H1 (cell line): ENCODE measurements at regions not wholly inside any gene's neighbourhood (a gene's known extent, or its start where the extent isn't known, plus 50 kb on each side); places are given as distances from the start of the nearest gene placed in this dataset.

Source experiments
- E2F6 ChIP-seq: IDR thresholded peaks from 2 replicates; pipeline ENCODE4 v1.6.1; 2012; ENCODE audit warnings: inconsistent platforms
- GABPA ChIP-seq: IDR thresholded peaks from 2 replicates; pipeline ENCODE4 v1.6.1; 2011; ENCODE audit warnings: mild to moderate bottlenecking, low read length, moderate library complexity, borderline replicate concordance; ENCODE audit not compliant: insufficient read depth
- GTF2F1 ChIP-seq: IDR thresholded peaks from 2 replicates; pipeline ENCODE4 v1.6.1; 2012; ENCODE audit warnings: low read depth, low read length, improper control_type of control experiment, borderline replicate concordance
- SIX5 ChIP-seq: IDR thresholded peaks from 2 replicates; pipeline ENCODE4 v1.6.1; 2011; ENCODE audit warnings: mild to moderate bottlenecking, low read depth, low read length
- SP1 ChIP-seq: IDR thresholded peaks from 2 replicates; pipeline ENCODE4 v1.6.1; 2011; ENCODE audit warnings: low read depth, low read length
- TCF12 ChIP-seq: IDR thresholded peaks from 2 replicates; pipeline ENCODE4 v1.6.1; 2011; ENCODE audit warnings: low read depth, mild to moderate bottlenecking, low read length
- USF2 ChIP-seq: IDR thresholded peaks from 2 replicates; pipeline ENCODE4 v1.6.1; 2011; ENCODE audit warnings: low read length, improper control_type of control experiment

DNA sequence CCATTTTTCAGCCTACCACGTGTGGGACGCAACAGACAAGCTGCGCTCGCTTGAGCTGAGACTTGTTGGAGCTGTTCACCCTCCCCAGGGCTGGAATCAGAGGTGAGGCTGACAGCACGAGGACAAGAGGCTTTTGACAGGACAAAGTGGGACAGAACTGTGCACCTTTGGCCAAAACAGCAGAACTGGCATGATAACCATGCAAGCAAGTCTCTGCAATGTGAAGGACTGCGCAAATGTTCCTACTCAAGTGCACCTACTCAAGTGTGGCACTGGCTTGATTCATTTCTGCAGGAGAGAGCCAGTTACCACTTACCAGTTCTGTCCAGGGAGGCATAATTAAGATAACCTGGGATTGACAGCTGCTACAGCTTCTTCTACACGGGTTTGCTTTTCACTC, 62.2 kb upstream of the TM9SF2 start (continued):
- TF ChIP-seq USF2 (no peak), GABPA (no peak), TCF12 (no peak), SP1 (no peak), GTF2F1 (no peak), E2F6 (no peak), SIX5 (no peak)
- TF ChIP-seq, all 59 proteins: peak for 0
